Stimulated activated CD8-positive, alpha-beta memory T cell treated with anti-CD3 and anti-CD28 coated beads, Interleukin-4, amount 100 ng/mL, for 48 hours (primary cell): ENCODE measurements at regions not wholly inside any gene's neighbourhood (a gene's known extent, or its start where the extent isn't known, plus 50 kb on each side); places are given as distances from the start of the nearest gene placed in this dataset.

Experiments used
- DNase-seq: peaks from one replicate; pipeline ENCODE4 v3.0.0-alpha.2; 2020

DNA sequence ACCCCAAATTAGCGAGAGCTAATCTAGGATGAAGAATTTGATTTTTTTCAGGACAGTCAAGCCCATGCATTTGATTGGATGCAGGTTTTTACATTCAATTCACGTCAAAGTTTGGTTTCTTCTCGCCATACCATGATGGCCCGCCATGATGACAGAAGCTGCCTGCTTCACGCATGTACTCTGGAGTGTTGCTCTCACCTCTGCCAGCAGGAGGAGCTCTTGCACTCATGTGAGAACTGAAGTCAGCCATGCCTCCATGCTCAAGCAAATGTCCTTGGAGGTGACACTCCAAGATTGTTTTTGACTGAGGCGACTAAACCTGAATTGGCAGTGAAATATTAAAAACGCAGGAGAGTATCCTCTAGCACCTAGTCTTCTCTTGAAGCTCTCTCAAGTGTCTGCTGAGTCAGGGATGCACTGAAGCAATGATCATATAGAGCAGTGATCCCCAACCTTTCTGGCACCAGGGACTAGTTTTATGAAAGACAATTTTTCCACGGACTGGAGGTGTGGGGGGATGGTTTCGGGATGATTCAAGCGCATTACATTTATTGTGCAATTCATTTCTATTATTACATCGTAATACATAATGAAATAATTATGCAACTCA lies 120.9 kb downstream of the SAMMSON start:
- DNase-seq = peak; percentile 83

DNA sequence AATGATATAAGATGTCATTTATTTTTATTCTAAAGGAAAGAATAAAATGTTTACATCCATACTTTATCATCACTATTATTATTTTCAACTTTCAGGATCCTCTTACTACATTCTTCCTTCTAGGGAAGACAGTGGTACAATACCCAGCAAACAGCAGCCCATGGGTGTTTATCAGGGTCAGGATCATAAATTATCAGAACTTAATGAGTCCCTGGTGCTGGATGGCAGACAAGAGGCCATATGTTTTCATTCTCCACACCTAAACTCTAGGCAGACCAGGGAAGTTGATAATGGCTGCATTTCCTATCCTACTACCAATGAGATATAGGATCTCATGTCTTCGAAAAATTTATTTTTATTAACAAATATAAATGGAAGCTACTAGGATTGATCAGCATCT lies 127.7 kb downstream of the SAMMSON start:
- no peak for DNase-seq

DNA sequence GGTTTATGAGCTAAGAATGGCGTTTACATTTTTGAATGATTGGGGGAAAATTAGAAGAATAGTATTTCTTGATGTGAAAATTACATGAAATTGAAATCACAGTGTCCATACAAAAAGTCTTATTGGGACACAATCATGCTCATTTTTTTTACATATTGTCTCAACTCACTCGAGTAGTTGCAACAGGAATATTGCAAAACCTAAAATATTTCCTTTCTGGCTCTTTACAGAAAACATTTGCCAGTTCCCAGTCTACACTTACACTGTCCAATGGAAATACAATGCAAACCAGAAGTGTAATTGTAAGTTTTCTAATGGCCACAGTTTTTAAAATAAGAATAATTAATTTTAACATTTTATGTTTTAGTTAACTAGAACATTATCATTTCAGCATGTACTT lies 137.8 kb downstream of the SAMMSON start:
- no peak for DNase-seq

GRCh38 chr3:70138606-70139005 lies 139.1 kb downstream of the SAMMSON start:
- no peak for DNase-seq
